Activated CD8-positive, alpha-beta memory T cell treated with anti-CD3 and anti-CD28 coated beads for 24 hours (primary cell): ENCODE measurements at regions not wholly inside any gene's neighbourhood (a gene's known extent, or its start where the extent isn't known, plus 50 kb on each side); places are given as distances from the start of the nearest gene placed in this dataset.
A peak's percentile ranks its signal among the peaks of the same experiment; 100 is the strongest.

ENCODE experiments used
- DNase-seq: peaks from one replicate; pipeline ENCODE4 v3.0.0-alpha.2; 2020

DNA sequence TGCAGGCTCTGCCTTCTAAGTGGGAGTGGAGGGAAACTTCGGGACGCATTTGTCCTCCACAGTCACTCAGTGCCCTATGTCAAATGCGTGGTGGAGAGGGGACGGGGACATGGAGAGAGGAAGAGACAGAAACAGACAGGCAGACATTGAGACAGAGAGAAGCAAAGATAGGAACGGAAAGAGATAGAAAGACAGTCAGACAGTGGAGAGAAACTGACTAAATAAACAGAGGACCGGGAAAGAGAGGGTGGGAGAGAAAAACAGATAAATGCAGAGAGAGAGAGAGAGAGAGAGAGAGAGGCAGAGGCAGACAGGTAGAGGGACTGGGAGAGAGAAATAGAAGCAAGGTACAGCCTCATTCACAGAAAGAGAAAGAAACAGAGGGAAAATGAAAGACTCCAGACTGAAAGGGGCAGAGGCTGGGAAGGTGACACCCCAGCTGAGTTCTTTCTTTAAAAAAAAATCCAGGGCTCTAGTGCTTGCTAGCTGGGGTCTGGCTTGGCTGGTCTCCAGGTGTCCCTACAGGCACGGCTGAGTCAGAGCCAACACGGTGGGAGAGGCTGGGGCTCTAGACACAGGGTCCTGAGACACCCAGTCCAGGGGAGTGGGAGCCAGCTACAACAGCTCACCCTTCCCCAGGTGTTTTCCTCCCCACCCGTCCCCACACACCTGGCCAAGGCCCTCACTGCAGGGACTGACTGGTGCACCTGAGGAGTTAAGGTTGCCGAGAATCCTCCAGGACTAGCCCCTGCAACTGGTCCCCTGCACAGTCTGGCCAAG is 506.1 kb upstream of the PROK2 start:
- DNase-seq = no peak

DNA sequence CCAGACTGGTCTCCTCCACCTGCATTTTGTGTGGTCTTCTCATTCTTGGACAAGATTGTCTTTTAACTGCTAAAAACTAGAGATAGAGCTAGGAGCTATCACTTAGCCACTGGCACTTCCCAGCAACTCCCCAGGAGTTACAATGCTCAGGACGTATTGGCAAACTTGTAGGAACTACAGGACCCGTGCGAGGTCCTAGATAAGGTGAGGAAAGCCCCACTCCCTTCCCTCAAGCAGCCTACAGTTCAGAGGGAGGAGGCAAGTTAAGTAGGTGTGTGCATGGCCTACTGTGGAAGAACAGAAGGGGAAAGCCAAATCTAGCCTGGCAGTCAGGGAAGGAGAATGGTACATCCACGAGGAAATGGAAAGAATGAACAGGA is 504.7 kb upstream of the PROK2 start:
- DNase-seq = no peak

DNA sequence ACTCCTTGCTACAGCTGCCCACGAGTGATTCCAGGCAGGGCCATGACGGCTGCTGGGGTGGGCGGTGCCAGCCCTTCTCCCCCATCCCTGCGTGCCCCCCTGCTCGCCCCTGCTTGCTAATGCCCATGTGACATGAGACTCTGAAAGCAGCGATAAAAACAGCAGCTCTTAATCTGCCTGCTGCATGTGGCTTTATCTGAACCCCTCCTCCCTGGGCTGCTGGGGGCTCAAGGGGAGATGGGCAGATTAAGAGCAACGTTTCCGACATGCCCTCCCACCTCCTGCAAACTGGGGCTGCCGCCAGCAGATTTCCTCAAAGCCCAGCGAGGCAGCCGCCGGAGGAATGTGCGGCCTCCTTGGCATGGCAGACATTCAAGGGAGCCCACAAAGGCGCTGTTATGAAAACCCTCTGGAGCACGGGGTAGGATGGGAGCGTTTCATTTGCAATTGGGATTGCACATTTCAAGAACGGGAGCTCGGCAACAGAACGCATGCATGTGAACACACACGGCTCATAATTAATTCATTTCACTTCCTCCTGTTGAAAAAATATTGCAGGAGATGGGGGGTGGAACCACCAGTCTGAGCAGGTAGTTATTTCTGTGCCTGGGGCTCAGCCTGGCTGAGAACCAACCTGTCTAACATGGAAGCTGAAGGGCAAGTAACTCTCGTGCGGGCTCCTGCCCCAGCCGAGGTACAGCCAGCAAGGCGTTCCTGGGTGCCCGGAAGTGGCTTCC is 504.2 kb upstream of the PROK2 start:
- DNase-seq = peak; percentile 62

DNA sequence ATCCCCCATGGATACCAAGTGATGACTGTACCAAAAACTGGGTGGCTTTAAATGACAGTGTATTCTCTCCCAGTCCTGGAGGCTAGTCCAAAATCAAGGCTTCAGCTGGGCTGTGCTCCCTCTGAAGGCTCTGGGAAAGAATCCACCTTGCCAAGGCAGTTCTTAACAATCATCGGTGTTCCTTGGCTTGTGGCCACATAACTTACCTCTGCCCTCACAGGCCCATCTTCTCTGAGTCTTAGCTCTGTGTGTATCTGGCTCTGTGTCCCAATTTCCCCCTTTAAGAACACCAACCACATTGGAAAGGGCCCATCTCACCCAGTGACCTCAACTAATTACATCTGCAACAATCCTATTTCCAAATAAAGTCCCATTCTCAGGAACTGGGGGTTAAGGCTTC is 503.0 kb upstream of the PROK2 start:
- no peak for DNase-seq

DNA sequence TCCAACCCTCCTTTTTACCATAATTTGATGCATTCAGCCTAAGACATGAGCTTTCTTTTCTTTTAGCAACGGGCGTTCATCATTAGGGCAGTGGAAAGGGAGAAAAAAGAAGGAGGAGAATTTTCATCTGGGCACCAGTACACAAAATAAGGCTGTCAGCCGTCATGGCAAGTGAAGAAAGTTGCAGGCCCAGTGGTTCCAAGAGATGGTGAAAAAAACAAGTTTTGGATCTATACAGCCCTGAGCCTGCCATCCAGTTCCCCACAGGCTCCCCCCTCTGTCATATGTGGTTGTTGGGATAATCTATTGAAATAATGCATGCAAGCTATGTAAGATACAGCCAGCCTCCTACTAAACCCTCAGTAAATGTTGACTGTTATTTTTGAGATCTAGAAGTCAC is 500.6 kb upstream of the PROK2 start:
- DNase-seq = no peak

DNA sequence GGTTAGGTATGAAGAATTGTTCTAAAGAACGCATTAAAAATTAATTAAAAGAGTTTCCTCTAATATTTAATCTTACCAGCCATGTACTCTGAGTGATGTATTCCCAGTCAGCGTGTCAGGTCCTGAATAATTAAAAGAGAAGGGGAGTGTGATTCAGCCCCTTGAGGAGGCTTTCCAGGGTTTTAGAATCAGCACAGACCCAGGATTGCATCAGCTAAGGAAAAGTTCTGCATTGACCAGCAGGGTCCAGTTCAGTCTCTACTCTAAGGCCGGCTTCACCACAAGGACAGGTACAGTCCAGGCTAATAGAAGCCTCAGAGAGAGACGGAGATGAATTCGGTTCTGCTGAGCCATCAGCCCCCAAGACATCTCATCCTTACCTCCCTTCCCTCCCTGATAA is 499.5 kb upstream of the PROK2 start:
- DNase-seq = no peak

DNA sequence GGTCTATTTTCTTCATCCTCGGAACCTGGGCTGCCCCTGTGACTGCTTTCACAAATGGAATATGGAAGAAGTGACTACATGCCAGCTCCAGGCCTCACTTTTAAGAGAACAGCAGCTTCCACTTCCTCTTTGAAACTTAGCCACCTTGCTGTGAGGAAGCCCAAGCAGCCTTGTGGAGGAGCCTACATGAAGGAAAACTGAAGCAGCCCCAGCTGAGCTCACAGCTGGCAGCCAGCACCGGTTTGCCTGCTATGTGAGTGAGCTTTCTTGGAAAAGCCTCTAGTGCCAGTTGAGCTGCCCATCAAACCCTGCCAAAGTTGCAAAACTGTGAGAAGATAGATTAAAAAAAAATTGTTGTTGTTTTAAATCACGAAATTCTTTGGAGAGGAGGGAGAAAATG is 498.0 kb upstream of the PROK2 start:
- DNase-seq = no peak

DNA sequence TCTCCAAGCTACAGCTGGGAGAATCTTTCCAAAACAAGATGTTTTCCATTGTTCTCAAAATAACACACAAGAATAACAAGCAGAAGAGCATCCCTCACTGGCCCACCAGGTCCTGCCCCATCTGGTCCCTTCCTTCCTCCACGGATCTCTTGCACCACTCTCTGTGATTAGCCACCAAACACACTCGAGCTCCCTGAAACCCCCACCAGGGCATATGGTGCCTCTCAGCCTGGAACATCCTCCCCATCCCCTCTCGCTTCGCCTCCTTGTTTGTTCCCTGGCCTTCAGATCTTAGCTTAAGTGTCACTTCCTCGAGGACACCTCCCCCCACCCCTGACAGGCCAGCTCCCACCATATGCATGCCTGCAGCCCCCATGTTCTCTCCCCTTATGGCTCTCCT is 496.6 kb upstream of the PROK2 start:
- no peak for DNase-seq

DNA sequence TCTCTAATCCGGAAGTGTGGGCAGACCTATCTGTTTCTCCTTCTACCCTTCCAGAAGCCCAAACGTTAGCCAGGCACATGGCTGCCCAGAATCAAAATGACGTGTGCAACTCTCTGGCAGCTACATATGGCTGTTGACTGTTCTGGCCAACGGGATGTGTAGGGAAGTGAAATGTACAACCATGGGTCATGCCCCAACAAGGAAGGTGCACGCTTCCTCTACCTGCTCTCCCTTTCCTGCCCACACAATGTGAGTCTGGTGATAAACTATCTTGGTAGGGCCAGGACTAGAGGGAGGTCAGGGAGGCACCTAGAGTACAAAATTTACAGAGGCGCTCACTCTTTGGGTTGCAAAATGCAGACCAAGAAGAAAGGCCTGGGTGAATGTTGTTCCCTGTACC is 495.9 kb upstream of the PROK2 start:
- no peak for DNase-seq

DNA sequence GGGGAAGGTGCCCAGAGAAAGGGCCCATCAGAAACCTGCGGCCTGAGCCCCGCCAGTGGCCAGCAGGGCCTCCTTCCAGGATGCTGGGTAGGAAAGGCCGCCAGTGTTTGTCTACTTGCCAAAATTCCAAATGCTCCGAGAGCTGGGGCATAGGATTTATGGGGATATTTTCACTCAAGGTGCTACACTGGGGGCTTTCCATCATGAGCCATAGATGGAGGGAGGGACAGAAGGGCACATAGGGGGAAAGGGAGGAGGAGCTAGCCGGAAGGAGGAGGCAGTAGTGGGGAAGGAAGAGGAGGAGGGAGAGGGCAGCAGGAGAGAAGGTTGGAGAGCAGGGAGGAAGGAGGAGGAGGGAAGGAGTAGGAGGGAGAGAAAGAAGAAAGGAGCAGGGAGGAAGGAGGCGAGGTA is 494.7 kb upstream of the PROK2 start:
- no peak for DNase-seq

DNA sequence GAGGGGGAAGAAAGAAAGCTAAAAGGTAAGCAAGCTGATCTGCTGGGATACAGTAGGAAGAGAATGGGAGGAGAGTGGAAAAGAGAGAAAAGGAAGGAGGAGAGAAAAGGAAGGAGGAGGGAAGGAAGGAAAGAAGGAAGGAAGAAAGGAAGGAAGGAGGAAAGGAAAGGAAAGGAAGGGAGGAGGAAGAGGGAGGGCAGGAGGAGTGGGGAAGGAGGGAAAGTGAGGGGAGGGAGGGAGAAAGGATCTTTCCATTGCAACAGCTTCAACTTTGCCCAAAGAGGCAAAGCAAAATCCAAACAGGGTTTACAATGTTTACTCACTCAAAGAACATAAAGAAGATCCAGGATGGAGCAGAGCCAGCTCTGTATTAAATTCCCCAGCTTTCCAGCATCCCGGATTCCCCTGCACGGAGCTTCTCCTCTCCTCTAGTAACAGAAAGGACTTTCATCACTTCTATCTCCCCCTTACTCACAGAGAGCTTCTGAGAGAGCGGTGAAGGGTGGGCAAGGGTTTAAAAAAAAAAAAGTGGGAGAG is 494.2 kb upstream of the PROK2 start:
- no peak for DNase-seq

DNA sequence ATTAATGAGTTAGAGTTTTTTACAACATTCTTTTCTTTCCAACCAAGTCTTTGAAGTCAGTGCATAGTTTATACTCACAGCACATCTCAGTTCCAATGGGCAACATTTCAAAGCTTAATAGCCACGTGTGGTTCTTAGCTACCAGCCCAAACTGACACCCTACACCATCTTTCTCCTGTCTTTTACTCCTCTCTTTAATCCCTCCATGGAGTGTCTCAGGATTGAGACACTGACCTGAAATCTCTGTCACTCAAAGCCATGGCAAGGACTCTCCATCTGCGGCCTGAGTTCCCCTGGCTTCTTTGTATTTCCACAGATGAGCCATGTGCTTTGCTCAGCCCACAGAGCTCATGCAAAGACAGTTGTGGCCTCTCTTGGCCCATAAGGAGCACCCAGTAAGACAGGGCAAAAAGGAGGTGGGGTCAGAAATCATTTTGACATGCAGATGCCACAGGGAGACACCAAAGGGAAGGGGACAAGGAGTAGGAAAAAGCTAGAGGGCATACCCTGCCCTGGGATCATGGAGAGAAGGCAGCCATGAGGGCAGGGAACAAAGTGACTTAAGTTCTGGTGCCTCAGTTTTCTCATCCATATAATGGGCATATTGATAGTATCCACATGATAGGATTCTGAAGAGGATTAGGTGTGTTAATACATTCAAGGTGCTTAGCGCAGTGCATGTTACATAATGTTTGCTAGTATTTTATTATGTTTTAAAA is 493.6 kb upstream of the PROK2 start:
- no peak for DNase-seq

DNA sequence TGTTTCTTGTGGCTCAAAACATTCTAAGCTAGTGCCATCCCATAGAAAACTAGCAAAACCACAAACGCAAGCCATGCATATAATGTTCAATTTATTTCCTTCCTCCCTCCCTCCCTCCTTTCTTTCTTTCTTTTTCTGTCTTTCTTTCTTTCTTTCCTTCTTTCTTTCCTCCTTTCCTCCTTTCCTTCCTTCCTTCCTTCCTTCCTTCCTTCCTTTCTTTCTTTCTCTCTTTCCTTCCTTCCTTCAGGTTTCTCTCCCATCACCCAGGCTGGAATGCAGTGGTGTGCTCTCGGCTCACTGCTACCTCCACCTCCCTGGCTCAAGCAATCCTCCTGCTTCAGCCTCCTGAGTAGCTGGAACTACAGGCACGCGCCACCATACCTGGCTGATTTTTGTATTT is 492.8 kb upstream of the PROK2 start:
- DNase-seq = no peak

DNA sequence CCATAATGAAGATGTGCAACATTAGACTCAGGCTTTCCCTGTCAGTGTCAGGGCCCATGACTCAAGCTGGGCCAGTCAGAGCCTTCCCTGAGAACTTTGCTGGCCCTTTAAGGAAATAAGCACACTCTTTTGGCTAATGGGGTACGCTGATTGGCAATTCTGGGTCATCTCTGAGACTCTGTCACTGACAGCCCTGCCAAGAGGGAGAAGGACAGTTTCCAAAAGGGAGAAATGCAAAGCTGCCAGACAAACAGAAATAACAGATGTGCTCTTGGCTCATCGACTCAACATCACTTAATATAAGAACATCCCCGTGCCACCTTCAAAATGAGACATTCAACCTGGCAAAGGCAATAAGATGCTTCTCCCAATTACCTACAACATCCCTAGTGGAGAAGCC is 491.9 kb upstream of the PROK2 start:
- no peak for DNase-seq

DNA sequence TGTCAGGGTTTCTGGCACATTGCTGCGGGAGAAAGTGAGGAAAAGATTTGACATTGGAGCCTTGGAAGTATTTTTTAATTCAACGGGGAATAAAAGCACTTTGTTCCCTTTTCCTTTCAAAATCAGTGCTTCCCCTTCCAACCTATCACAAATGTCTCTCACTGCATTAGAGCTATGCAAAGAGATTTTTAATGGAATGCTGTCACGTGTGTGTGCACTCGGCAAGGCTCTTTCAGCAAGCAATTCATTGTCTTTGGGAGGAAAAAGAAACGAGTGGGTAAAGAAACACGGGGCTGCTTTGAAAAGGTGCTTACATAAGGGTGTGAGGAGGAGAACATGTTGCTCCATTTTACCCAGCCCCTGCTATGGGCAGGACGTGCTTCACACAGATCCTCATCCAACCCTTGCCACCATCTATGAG is 490.4 kb upstream of the PROK2 start:
- no peak for DNase-seq

DNA sequence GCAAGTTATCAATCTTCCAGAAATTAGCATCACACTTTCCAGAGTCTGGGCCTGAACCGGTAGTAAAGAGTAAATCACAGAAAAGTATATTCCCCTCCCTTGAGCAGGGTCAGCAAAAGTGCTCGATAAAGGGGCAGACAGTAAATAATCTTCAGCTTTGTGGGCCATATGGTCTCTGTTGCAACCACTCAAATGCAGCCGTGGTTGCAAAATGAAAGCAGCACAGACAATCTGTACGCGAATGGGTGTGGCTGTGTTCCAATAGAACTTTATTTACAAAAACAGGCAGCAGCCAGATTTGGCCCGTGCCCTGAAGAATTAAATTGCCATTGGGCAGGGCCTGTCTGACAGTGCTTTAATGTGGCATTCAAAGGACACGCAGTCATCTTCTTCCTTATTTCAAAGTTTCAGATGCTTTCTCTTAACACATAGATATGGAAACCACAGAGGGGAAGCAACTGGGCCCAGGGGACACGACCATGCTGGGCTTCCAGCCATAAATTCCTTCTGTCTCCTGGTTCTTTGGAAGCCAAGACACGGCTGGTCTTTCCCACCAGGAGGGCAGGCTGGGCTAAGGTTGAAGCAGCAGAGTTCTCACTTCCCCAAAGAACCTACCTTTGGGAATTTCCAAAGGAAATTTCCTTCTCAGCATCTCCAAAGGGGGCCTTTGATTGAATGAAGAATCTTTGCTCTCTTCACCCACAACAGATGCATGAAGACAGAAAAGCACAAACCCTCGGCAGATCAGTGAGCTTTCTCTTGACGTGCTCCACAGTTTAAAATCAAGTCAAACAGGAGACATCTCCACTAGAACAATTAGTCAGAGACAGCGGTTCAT is 489.8 kb upstream of the PROK2 start:
- DNase-seq = no peak

DNA sequence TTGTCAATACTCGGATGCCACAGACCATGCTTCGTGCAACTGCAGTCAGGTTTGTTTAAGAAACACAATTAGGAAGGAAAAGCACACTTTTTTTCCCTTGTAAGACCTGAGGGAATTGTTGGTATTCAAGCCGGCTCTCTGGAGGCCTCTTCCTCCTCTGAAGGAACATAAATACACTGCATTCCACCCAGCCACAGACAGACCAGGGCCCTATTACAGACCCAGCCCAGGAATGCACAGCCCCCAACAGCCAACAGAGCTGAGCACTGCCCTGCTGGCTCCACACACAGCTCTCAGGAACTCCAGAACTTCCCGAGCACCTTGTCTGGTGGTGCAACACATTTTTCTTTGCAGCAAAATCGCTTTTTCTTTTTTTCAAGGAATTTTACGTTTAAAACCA is 488.7 kb upstream of the PROK2 start:
- DNase-seq = no peak

DNA sequence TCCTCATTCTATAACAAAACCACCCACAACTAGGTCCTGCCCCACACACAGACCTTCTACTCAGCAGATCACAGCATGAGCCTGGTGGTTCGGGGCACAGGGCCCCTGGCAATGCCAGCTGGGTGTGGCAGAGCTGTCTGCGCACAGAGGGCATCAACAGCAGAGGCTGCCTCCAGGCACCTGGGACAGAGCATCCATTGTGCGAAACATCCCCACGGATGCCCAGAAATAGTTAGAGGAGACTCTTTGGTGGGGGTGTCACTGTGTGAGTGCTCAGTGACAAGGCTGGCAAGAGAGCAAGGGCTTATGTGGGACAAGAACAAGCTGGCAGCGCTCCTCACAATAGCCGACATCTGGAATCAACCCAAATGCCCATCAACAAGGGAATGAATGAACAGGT is 487.4 kb upstream of the PROK2 start:
- no peak for DNase-seq

DNA sequence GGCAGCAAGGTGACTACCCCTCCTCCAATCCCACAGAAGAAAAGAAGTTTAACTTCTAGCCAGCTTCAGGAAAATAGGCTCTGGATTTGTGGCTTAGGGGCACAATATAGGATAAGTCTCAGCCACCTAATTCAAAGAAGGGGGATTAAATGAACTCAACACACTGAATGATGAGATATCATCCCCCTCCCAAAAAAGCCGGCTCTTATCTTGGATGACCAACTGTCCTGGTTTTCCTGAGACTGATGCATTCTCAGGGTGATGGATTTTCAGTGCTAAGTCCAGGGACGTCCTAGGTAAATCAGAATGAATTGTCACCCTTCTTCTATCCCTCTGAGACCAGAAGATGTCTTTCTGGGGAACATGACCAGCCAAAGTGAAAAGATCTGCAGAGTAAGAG is 487.0 kb upstream of the PROK2 start:
- no peak for DNase-seq

DNA sequence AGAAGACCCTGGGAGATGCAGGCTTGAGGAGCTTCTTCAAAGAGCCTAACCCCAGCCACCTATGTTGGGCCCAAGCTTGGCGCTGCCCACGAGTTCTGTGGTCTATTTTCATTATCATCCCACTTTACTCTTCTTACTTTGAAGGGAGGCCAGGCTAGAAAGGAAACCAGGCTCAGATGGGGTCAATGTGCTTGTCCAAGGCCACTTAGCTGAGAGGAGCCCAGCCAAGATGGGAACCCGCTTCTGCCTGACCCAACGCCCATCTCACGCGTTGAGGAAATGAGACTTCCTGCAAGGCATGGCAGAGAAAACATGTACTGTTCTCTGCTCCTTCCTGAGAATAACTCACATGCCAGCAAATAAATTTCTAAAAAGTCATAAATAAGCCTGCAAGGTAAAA is 486.3 kb upstream of the PROK2 start:
- DNase-seq = no peak

DNA sequence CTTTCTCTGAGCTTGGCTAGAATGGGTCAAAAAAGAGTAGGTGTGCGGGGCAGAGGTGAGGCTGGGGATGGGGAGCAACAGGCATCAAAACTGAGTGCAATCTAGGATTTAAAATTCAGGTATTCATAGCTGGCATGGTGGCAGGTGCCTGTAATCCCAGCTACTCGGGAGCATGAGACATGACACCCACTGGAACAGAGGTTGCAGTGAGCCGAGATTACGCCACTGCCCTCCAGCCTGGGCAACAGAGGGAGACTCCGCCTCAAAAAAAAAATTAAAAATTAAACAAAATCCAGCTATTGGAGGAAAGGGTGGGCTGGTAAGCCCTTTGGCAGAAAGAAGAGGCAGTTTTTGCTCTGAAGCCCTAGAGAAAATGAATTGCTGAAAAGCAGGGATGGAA is 485.8 kb upstream of the PROK2 start:
- DNase-seq = no peak

DNA sequence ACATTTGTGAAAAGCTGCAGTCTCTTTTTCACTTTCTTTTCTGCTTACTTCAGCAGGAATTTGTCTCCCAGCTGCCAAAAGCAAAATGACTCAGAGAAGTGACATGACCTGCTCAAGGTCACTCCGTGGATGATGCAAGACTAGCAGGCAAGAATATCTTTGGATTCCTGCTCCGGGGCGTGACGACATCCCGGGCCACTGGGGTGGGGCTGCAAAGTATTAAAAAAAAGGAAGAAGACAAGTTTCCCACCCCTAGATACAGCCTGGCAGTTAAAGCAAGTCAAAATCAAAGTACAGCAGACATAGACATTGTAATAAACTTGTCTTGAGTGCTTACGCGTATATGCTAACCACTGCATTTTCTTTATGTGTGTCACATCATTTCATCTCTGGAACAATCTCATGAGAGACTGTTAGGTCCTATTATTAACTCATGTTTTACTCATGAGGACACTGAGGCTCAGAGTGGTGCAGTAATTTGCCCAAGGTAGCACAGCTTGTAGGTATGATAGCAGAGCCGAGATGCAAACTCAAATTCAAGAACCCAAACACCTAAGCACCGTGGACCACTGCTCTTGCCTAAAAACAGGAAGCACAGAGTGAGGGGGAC is 485.2 kb upstream of the PROK2 start:
- no peak for DNase-seq
